ENCODE measurements at regions not wholly inside any gene's neighbourhood (a gene's known extent, or its start where the extent isn't known, plus 50 kb on each side); places are given as distances from the start of the nearest gene placed in this dataset.

- POLR2A ChIA-PET: no interaction called here
- H3K27me3 ChIP-seq (ENCODE audit: control insufficient read depth, insufficient read depth, low read length): no peaks in the 10 kb centered on the region
- TF ChIP-seq CTCF (IDR thresholded peaks at IDR 0.05; ENCODE audit: insufficient read depth, low read depth, low read length): no peak
- DNase-seq (ENCODE audit: low read depth): no peak
- CTCF ChIA-PET: no interaction called here
- no peak overlapping the region for H3K4me3 ChIP-seq (ENCODE audit: low read depth, low read length)
- H3K36me3 ChIP-seq (ENCODE audit: control insufficient read depth, insufficient read depth, low read length): no peaks in the 10 kb centered on the region
These were observed 361.6 kb downstream of the DLEU7 start for GRCh38 chr13:50481936-50482335.

GRCh38 chr13:50483416-50483815, 360.1 kb downstream of the DLEU7 start:
- no peak overlapping the region for H3K4me3 ChIP-seq (ENCODE audit: low read depth, low read length)
- POLR2A ChIA-PET: no interaction called here
- TF ChIP-seq CTCF (IDR thresholded peaks at IDR 0.05; ENCODE audit: insufficient read depth, low read depth, low read length): no peak
- DNase-seq (ENCODE audit: low read depth): no peak
- H3K36me3 ChIP-seq (ENCODE audit: control insufficient read depth, insufficient read depth, low read length): no peaks in the 10 kb centered on the region
- H3K27me3 ChIP-seq (ENCODE audit: control insufficient read depth, insufficient read depth, low read length): no peaks in the 10 kb centered on the region
- CTCF ChIA-PET: no interaction called here

DNA sequence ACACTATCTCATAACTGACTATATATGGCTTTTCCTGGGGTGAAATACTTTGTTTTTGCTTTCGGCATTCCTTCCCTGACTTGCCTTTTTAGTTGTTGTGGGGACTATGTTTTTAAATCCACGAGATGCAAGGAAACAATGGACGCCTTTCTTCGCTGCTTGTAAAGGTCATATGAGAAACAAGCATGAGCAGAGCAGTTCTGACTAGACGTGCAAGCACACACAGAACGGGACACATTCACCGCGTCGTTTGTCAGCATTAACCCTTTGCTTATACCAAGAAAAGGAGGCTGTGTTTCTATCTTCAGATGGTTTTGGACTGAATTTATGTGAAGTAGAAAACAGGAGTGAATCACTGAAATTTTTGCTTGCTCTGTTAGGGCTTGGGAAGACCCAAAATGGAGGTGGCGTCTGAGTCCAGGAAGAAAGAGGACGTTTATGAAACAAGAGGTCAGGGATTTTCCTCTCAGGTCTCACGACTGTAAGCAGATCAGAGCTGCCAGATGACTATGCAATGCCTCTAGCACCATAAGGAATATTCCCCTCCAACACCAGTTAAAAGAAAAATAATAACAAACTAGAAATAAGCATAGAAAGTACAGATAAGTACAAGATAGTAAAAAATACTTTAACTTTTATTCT, 358.9 kb downstream of the DLEU7 start:
- no peak overlapping the region for H3K4me3 ChIP-seq (ENCODE audit: low read depth, low read length)
- no peaks in the 10 kb centered on the region for H3K36me3 ChIP-seq (ENCODE audit: control insufficient read depth, insufficient read depth, low read length)
- CTCF ChIA-PET: no interaction called here
- DNase-seq (ENCODE audit: low read depth): no peak
- POLR2A ChIA-PET: no interaction called here
- no peak for TF ChIP-seq CTCF (IDR thresholded peaks at IDR 0.05; ENCODE audit: insufficient read depth, low read depth, low read length)
- no peaks in the 10 kb centered on the region for H3K27me3 ChIP-seq (ENCODE audit: control insufficient read depth, insufficient read depth, low read length)

- Histone ChIP-seq H3K4me3 (ENCODE audit: low read depth, low read length) (no peak overlapping the region), H3K36me3 (ENCODE audit: control insufficient read depth, insufficient read depth, low read length) (no peaks in the 10 kb centered on the region), H3K27me3 (ENCODE audit: control insufficient read depth, insufficient read depth, low read length) (no peaks in the 10 kb centered on the region)
- ChIA-PET CTCF (no interaction called here), POLR2A (no interaction called here)
- DNase-seq (ENCODE audit: low read depth): no peak
- no peak for TF ChIP-seq CTCF (IDR thresholded peaks at IDR 0.05; ENCODE audit: insufficient read depth, low read depth, low read length)
These were observed 357.2 kb downstream of the DLEU7 start for GRCh38 chr13:50485979-50486935.

DNA sequence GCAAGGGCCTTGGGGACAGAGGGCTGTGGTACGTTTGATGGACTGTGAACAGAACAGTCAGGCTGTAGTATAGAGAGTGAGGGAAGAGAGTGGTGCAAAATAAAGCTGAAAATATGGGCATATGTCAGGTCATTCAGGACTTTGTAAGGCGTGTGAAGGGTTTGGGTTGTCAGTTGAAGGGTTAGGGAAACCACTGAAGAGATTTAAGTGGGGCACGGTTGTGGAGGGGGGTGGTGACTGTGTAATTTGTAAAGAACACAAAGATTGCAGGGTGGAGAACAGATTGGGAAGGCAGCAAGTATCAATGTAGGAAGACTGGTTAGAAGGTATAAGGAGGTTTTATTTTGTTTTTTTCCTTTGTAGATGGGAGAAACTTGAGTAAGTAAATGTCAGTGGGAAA, 349.8 kb downstream of the DLEU7 start:
- no peaks in the 10 kb centered on the region for H3K36me3 ChIP-seq (ENCODE audit: control insufficient read depth, insufficient read depth, low read length)
- H3K4me3 ChIP-seq (ENCODE audit: low read depth, low read length): no peak overlapping the region
- no peak for TF ChIP-seq CTCF (IDR thresholded peaks at IDR 0.05; ENCODE audit: insufficient read depth, low read depth, low read length)
- ChIA-PET CTCF (no interaction called here), POLR2A (no interaction called here)
- H3K27me3 ChIP-seq (ENCODE audit: control insufficient read depth, insufficient read depth, low read length): peaks cover 1% of the 10 kb centered on the region; the same call in 1 of the 2 replicates
- DNase-seq (ENCODE audit: low read depth): no peak

Measured in BJ (cell line).